ENCODE measurements at regions not wholly inside any gene's neighbourhood (a gene's known extent, or its start where the extent isn't known, plus 50 kb on each side); places are given as distances from the start of the nearest gene placed in this dataset.

DNA sequence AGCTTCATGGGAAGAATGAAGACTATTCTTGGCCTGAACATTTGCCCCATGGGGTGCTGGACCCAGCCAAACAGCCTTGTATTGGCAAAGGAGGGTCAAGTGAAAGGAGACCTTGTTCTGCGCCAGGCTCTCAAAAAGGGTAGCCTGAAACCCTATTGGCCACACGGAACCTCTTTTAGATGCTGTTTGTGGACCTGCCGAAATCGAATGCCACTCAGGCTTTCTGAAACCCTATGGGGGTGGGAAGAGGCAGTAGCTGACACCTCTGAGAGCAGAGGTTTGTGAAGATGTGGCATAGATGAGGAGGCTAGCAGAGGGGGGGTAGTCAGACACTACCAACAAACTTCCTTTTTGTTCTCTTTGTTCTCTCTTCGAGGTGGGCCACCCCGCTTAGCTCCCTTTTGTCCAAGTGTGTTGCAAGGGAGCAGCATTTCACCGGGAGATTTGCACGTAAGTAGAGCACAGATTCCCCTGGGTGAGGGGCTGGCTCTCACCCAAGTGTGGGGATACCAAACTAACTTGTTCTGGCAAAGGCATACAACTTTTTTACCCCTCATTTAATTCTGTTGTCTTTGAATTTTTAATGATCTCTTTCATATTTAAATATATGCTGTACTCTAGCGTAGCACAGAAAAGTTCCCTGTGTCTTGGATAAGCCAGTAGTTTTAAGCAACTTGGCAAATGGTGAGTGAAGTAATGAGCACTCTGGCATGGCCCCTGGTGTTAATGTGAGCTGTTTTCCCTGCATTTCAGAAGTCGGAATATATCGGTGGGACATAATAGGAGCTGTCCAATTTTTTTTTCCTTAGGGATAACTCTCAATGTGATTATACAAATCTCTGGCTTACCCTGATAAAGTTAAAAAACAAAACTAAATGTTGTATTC, 107.7 kb downstream of the SEPTIN7 start:
- no peak for TF ChIP-seq POLR2A (IDR thresholded peaks at IDR 0.05)
- TF ChIP-seq, protein P1, sequence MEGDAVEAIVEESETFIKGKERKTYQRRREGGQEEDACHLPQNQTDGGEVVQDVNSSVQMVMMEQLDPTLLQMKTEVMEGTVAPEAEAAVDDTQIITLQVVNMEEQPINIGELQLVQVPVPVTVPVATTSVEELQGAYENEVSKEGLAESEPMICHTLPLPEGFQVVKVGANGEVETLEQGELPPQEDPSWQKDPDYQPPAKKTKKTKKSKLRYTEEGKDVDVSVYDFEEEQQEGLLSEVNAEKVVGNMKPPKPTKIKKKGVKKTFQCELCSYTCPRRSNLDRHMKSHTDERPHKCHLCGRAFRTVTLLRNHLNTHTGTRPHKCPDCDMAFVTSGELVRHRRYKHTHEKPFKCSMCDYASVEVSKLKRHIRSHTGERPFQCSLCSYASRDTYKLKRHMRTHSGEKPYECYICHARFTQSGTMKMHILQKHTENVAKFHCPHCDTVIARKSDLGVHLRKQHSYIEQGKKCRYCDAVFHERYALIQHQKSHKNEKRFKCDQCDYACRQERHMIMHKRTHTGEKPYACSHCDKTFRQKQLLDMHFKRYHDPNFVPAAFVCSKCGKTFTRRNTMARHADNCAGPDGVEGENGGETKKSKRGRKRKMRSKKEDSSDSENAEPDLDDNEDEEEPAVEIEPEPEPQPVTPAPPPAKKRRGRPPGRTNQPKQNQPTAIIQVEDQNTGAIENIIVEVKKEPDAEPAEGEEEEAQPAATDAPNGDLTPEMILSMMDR (IDR thresholded peaks at IDR 0.05) = no peak
